H9 (cell line): ENCODE measurements at regions not wholly inside any gene's neighbourhood (a gene's known extent, or its start where the extent isn't known, plus 50 kb on each side); places are given as distances from the start of the nearest gene placed in this dataset.

Experiments
- DNase-seq: peaks from one replicate; pipeline ENCODE4 v3.0.0-alpha.2; 2017
- H2AFZ ChIP-seq: one replicate; pipeline ENCODE4 v1.6.1; 2013; ENCODE audit warnings: mild to moderate bottlenecking, low read length, control low read depth, moderate library complexity
- H2AK5ac ChIP-seq: 2 replicates; pipeline ENCODE4 v1.6.1; 2013; ENCODE audit warnings: low read length, control low read depth, mixed read lengths; ENCODE audit not compliant: insufficient read length
- H2BK120ac ChIP-seq: one replicate; pipeline ENCODE4 v1.6.1; 2013; ENCODE audit warnings: low read depth, mild to moderate bottlenecking, low read length, control low read depth, inconsistent platforms; ENCODE audit not compliant: poor library complexity, severe bottlenecking
- H2BK12ac ChIP-seq: 2 replicates; pipeline ENCODE4 v1.6.1; 2013; ENCODE audit warnings: low read length, control low read depth, mixed read lengths, low read depth; ENCODE audit not compliant: insufficient read length
- H2BK15ac ChIP-seq: 2 replicates; pipeline ENCODE4 v1.6.1; 2013; ENCODE audit warnings: low read depth, low read length, control low read depth
- H2BK20ac ChIP-seq: one replicate; pipeline ENCODE4 v1.6.1; 2013; ENCODE audit warnings: low read depth, mild to moderate bottlenecking, low read length, control low read depth, inconsistent platforms; ENCODE audit not compliant: poor library complexity, severe bottlenecking
- H2BK5ac ChIP-seq: 2 replicates; pipeline ENCODE4 v1.6.1; 2013; ENCODE audit warnings: low read length, control low read depth, mixed read lengths; ENCODE audit not compliant: insufficient read length
- H3K14ac ChIP-seq: 2 replicates; pipeline ENCODE4 v1.6.1; 2013; ENCODE audit warnings: low read length, control low read depth; ENCODE audit not compliant: insufficient read depth
- H3K18ac ChIP-seq: 2 replicates; pipeline ENCODE4 v1.6.1; 2013; ENCODE audit warnings: low read depth, mild to moderate bottlenecking, mixed read lengths, low read length, control low read depth; ENCODE audit not compliant: insufficient read length
- H3K23ac ChIP-seq: 2 replicates; pipeline ENCODE4 v1.6.1; 2013; ENCODE audit warnings: low read length, control low read depth, mixed read lengths, low read depth; ENCODE audit not compliant: insufficient read length
- H3K23me2 ChIP-seq: 2 replicates; pipeline ENCODE4 v1.6.1; 2013; ENCODE audit warnings: low read depth, mild to moderate bottlenecking, mixed read lengths, low read length, control low read depth; ENCODE audit not compliant: insufficient read length, poor library complexity, severe bottlenecking
- H3K27ac ChIP-seq: 2 replicates; pipeline ENCODE4 v1.5.1; 2013; ENCODE audit warnings: low read length, control low read depth, mixed read lengths, low read depth; ENCODE audit not compliant: insufficient read length
- H3K27me3 ChIP-seq: 2 replicates; pipeline ENCODE4 v1.6.1; 2013; ENCODE audit warnings: low read length, control low read depth, inconsistent platforms; ENCODE audit not compliant: insufficient read depth
- H3K4ac ChIP-seq: 2 replicates; pipeline ENCODE4 v1.6.1; 2013; ENCODE audit warnings: low read depth, mild to moderate bottlenecking, control low read depth, inconsistent platforms, low read length, moderate library complexity
- H3K4me1 ChIP-seq: 2 replicates; pipeline ENCODE4 v1.6.1; 2013; ENCODE audit warnings: low read length, control low read depth, inconsistent platforms; ENCODE audit not compliant: insufficient read depth
- H3K4me2 ChIP-seq: 2 replicates; pipeline ENCODE4 v1.6.1; 2013; ENCODE audit warnings: low read length, control low read depth, mixed read lengths; ENCODE audit not compliant: insufficient read length, insufficient read depth
- H3K56ac ChIP-seq: 2 replicates; pipeline ENCODE4 v1.6.1; 2013; ENCODE audit warnings: low read depth, mild to moderate bottlenecking, mixed read lengths, low read length, control low read depth; ENCODE audit not compliant: insufficient read length
- H3K79me1 ChIP-seq: 2 replicates; pipeline ENCODE4 v1.6.1; 2013; ENCODE audit warnings: low read depth, mild to moderate bottlenecking, moderate library complexity, low read length, control low read depth, inconsistent platforms; ENCODE audit not compliant: insufficient read depth, poor library complexity, severe bottlenecking
- H3K79me2 ChIP-seq: 2 replicates; pipeline ENCODE4 v1.6.1; 2013; ENCODE audit warnings: low read length, control low read depth, inconsistent platforms; ENCODE audit not compliant: insufficient read depth
- H3K9ac ChIP-seq: 2 replicates; pipeline ENCODE4 v1.6.1; 2013; ENCODE audit warnings: low read length, control low read depth, mixed read lengths; ENCODE audit not compliant: insufficient read length; ENCODE audit errors: extremely low read depth
- H3K9me3 ChIP-seq: one replicate; pipeline ENCODE4 v1.6.1; 2013; ENCODE audit warnings: low read depth, low read length, inconsistent platforms; ENCODE audit not compliant: control insufficient read depth
- H3T11ph ChIP-seq: one replicate; pipeline ENCODE4 v1.6.1; 2013; ENCODE audit warnings: mild to moderate bottlenecking, low read length, control low read depth, inconsistent platforms
- H4K20me1 ChIP-seq: one replicate; pipeline ENCODE4 v1.6.1; 2013; ENCODE audit not compliant: control insufficient read depth, insufficient read length, insufficient read depth
- H4K5ac ChIP-seq: 2 replicates; pipeline ENCODE4 v1.6.1; 2013; ENCODE audit warnings: low read depth, mild to moderate bottlenecking, mixed read lengths, low read length, control low read depth; ENCODE audit not compliant: insufficient read length
- H4K8ac ChIP-seq: replicated peaks from 2 replicates; pipeline ENCODE4 v1.6.1; 2013; ENCODE audit warnings: low read length, control low read depth, mixed read lengths, low read depth; ENCODE audit not compliant: insufficient read length
- H4K91ac ChIP-seq: 2 replicates; pipeline ENCODE4 v1.6.1; 2013; ENCODE audit warnings: low read depth, mild to moderate bottlenecking, moderate library complexity, mixed read lengths, low read length, control low read depth; ENCODE audit not compliant: insufficient read length
- H3K27ac Mint-ChIP-seq, 3 experiments: 2 replicates in 2 of 3; 3 replicates in 1 of 3; pipeline ENCODE4 v1.8.0; 2020 to 2021; ENCODE audit warnings: mixed read lengths in 3 of 3, mild to moderate bottlenecking in 1 of 3, moderate library complexity in 1 of 3
- H3K27me3 Mint-ChIP-seq: 2 replicates; pipeline ENCODE4 v1.8.0; 2021; ENCODE audit warnings: low read depth, mild to moderate bottlenecking, moderate library complexity, mixed read lengths
- H3K36me3 Mint-ChIP-seq, 3 experiments: 2 replicates in 2 of 3; 3 replicates in 1 of 3; pipeline ENCODE4 v1.8.0; 2020 to 2021; ENCODE audit warnings: low read depth in 3 of 3, mixed read lengths in 3 of 3; ENCODE audit not compliant: insufficient read depth in 1 of 3
- H3K4me1 Mint-ChIP-seq, 2 experiments: 2 replicates each; pipeline ENCODE4 v1.8.0; 2020; ENCODE audit warnings: mixed read lengths in 2 of 2
- H3K4me3 Mint-ChIP-seq, 2 experiments: 2 replicates in 1 of 2; 3 replicates in 1 of 2; pipeline ENCODE4 v1.8.0; 2020 to 2021; ENCODE audit warnings: mild to moderate bottlenecking in 2 of 2, mixed read lengths in 2 of 2, moderate library complexity in 1 of 2
- H3K9me3 Mint-ChIP-seq, 2 experiments: 2 replicates in 1 of 2; 3 replicates in 1 of 2; pipeline ENCODE4 v1.8.0; 2020; ENCODE audit warnings: mild to moderate bottlenecking in 2 of 2, mixed read lengths in 2 of 2, moderate library complexity in 1 of 2
- CTCF ChIP-seq: fragments of 200-600 bp; sonication (generic); conservative IDR thresholded peaks from 3 replicates; pipeline ENCODE4 v1.8.0; 2021; ENCODE audit warnings: antibody characterized with exemption, mild to moderate bottlenecking
- WGBS: extraction: QIAGEN DNeasy Blood & Tissue Kit; methylation state at CpG from one replicate; pipeline ENCODE4 v1.1.7; 2013; ENCODE audit warnings: missing lambda C conversion rate, low lambda C conversion rate, mixed read lengths; ENCODE audit not compliant: insufficient read length; ENCODE audit errors: extremely low coverage; 5-methylcytosine and 5-hydroxymethylcytosine counted together

- Mint-ChIP-seq H3K9me3 (no peaks in the 10 kb centered on the region), H3K4me1 (peaks cover 3 to 7% of the 10 kb centered on the region in 2 experiments; a peak in 3 of 4 replicates), H3K27ac (0 out of 7 replicates have a peak overlapping the region, but pooled peaks of 1 of the 3 experiments have one; percentile 23), H3K4me3 (no peak overlapping the region), H3K36me3 (no peaks in the 10 kb centered on the region), H3K27me3 (no peaks in the 10 kb centered on the region)
- H3K79me1 ChIP-seq, result no peaks in the 10 kb centered on the region
- H3K23ac ChIP-seq, result no peak overlapping the region
- no peak overlapping the region for H4K91ac ChIP-seq
- no peak for DNase-seq
- H3K23me2 ChIP-seq, result no peaks in the 10 kb centered on the region
- 0 out of 2 replicates have a peak, but pooled peaks cover 2% of the 10 kb centered on the region for H3K79me2 ChIP-seq
- H3K27ac ChIP-seq, result no peak overlapping the region
- H3K18ac ChIP-seq, result no peak overlapping the region
- H2AFZ ChIP-seq, result no peak overlapping the region
- no peaks in the 10 kb centered on the region for H3K27me3 ChIP-seq
- H3K14ac ChIP-seq, result no peak overlapping the region
- H3K9ac ChIP-seq, result no peak overlapping the region
- H3K56ac ChIP-seq, result no peak overlapping the region
- no peaks in the 10 kb centered on the region for H4K20me1 ChIP-seq
- no peaks in the 10 kb centered on the region for H3K9me3 ChIP-seq
- WGBS, result no CpG with 5 or more reads among the region's 5 CpGs
- H2BK20ac ChIP-seq, result no peak overlapping the region
- H2BK120ac ChIP-seq, result no peak overlapping the region
- H3T11ph ChIP-seq, result no peak overlapping the region
- TF ChIP-seq CTCF, result no peak
- H2AK5ac ChIP-seq, result no peak overlapping the region
- no peaks in the 10 kb centered on the region for H3K4me1 ChIP-seq
- H3K4me2 ChIP-seq, result no peak overlapping the region
- no peak overlapping the region for H2BK15ac ChIP-seq
- no peak overlapping the region for H4K5ac ChIP-seq
- H4K8ac ChIP-seq, result no peak overlapping the region
- no peak overlapping the region for H2BK5ac ChIP-seq
- H3K4ac ChIP-seq, result no peak overlapping the region
- H2BK12ac ChIP-seq, result no peak overlapping the region
Measured at GRCh38 chr12:111173391-111173790, 195.5 kb downstream of the PHETA1 start.
